Nephron progenitor cell (in vitro differentiated cells): ENCODE measurements at regions not wholly inside any gene's neighbourhood (a gene's known extent, or its start where the extent isn't known, plus 50 kb on each side); places are given as distances from the start of the nearest gene placed in this dataset.
A peak's percentile ranks its signal among the peaks of the same experiment; 100 is the strongest.
"Not testable (repeated sequence)": the region's sequence is repeated elsewhere in the genome, so short reads cannot be mapped to it uniquely, and the experiment has no call there.

ENCODE experiments used
- DNase-seq: peaks from one replicate; pipeline ENCODE4 v3.0.0; 2021
- H3K27ac Mint-ChIP-seq: 2 replicates; pipeline ENCODE4 v1.8.0; 2021; ENCODE audit warnings: mild to moderate bottlenecking, moderate library complexity, mixed read lengths
- H3K27me3 Mint-ChIP-seq: 2 replicates; pipeline ENCODE4 v1.8.0; 2021; ENCODE audit warnings: mild to moderate bottlenecking, low read depth, mixed read lengths; ENCODE audit not compliant: poor library complexity
- H3K36me3 Mint-ChIP-seq: 2 replicates; pipeline ENCODE4 v1.8.0; 2021; ENCODE audit warnings: low read depth, mixed read lengths
- H3K4me1 Mint-ChIP-seq: 2 replicates; pipeline ENCODE4 v1.8.0; 2021; ENCODE audit warnings: mixed read lengths
- H3K4me3 Mint-ChIP-seq: 2 replicates; pipeline ENCODE4 v1.8.0; 2021; ENCODE audit warnings: mild to moderate bottlenecking, moderate library complexity, mixed read lengths
- H3K9me3 Mint-ChIP-seq: 2 replicates; pipeline ENCODE4 v1.8.0; 2021; ENCODE audit warnings: mild to moderate bottlenecking, moderate library complexity, mixed read lengths
- CTCF ChIP-seq: fragments of 200-600 bp; sonication (generic); IDR thresholded peaks from 2 replicates; pipeline ENCODE4 v1.5.0; 2021; ENCODE audit warnings: antibody characterized with exemption

- H3K27me3 Mint-ChIP-seq, result peaks cover 3% of the 10 kb centered on the region
- no peak overlapping the region for H3K4me3 Mint-ChIP-seq
- no peaks in the 10 kb centered on the region for H3K9me3 Mint-ChIP-seq
- DNase-seq, result no peak
- no peaks in the 10 kb centered on the region for H3K4me1 Mint-ChIP-seq
- TF ChIP-seq CTCF, result no peak
- no peaks in the 10 kb centered on the region for H3K36me3 Mint-ChIP-seq
- H3K27ac Mint-ChIP-seq, result peak overlapping the region; percentile 70
Measured at GRCh38 chr9:27829621-27830020, 256.3 kb upstream of the C9orf72 start.

GRCh38 chr9:27832108-27832507, 258.8 kb upstream of the C9orf72 start:
- DNase-seq, H3K27ac Mint-ChIP-seq, H3K4me3 Mint-ChIP-seq, H3K27me3 Mint-ChIP-seq, H3K9me3 Mint-ChIP-seq, H3K4me1 Mint-ChIP-seq, H3K36me3 Mint-ChIP-seq: not testable (repeated sequence)

- Mint-ChIP-seq H3K4me3 (no peak overlapping the region), H3K9me3 (no peaks in the 10 kb centered on the region), H3K4me1 (peaks cover 9% of the 10 kb centered on the region), H3K27me3 (peaks cover 3% of the 10 kb centered on the region), H3K36me3 (no peaks in the 10 kb centered on the region), H3K27ac (no peak overlapping the region)
- TF ChIP-seq CTCF, result no peak
- no peak for DNase-seq
Measured at GRCh38 chr9:27835286-27835685, 262.0 kb upstream of the C9orf72 start.

DNA sequence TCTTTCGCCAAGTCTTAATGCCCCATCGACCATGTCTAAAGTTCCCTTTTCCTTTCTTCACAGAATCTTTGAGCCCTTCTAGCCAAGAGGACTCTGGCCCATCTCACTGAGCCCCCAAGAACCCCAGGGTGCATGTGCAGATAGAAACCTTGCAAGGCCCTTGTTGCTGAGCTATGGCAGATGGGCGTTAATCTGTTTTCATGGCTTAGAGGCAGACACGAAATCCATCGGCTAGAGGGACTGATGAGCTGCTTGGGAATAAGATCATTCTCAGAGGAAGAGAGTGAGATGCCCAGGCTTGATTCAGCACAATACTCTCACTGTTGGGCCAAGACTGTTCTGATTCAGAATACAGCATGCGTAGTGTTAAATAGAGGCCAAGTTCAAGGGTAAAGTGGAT, 262.5 kb upstream of the C9orf72 start:
- H3K27me3 Mint-ChIP-seq, result peaks cover 3% of the 10 kb centered on the region
- H3K4me3 Mint-ChIP-seq, result no peak overlapping the region
- no peaks in the 10 kb centered on the region for H3K36me3 Mint-ChIP-seq

GRCh38 chr9:27836661-27837401, 263.6 kb upstream of the C9orf72 start:
- H3K27ac Mint-ChIP-seq, result peak overlapping the region; percentile 3
- no peaks in the 10 kb centered on the region for H3K9me3 Mint-ChIP-seq
- no peak overlapping the region for H3K4me3 Mint-ChIP-seq
- no peaks in the 10 kb centered on the region for H3K36me3 Mint-ChIP-seq
- no peak for DNase-seq
- peaks cover 11% of the 10 kb centered on the region for H3K4me1 Mint-ChIP-seq
- peaks cover 3% of the 10 kb centered on the region for H3K27me3 Mint-ChIP-seq
- TF ChIP-seq CTCF, result no peak

More for the DNA sequence above, 262.5 kb upstream of the C9orf72 start:
- Mint-ChIP-seq H3K27ac (no peak overlapping the region), H3K4me1 (peaks cover 9% of the 10 kb centered on the region), H3K9me3 (no peaks in the 10 kb centered on the region)
- TF ChIP-seq CTCF, result no peak
- DNase-seq, result no peak

GRCh38 chr9:27838876-27839275, 265.6 kb upstream of the C9orf72 start:
- Mint-ChIP-seq H3K27ac (no peak overlapping the region), H3K9me3 (no peaks in the 10 kb centered on the region), H3K4me1 (peaks cover 22% of the 10 kb centered on the region), H3K36me3 (no peaks in the 10 kb centered on the region), H3K27me3 (no peaks in the 10 kb centered on the region), H3K4me3 (no peak overlapping the region)
- DNase-seq, result no peak
- no peak for TF ChIP-seq CTCF

GRCh38 chr9:27839767-27840166, 266.5 kb upstream of the C9orf72 start:
- not testable (repeated sequence) for H3K9me3 Mint-ChIP-seq, DNase-seq, H3K4me3 Mint-ChIP-seq, H3K27me3 Mint-ChIP-seq, H3K27ac Mint-ChIP-seq, H3K36me3 Mint-ChIP-seq
- peaks cover 22% of the 10 kb centered on the region for H3K4me1 Mint-ChIP-seq
